ENCODE measurements at regions not wholly inside any gene's neighbourhood (a gene's known extent, or its start where the extent isn't known, plus 50 kb on each side); places are given as distances from the start of the nearest gene placed in this dataset.
A peak's percentile ranks its signal among the peaks of the same experiment; 100 is the strongest.
"Not testable (repeated sequence)": the region's sequence is repeated elsewhere in the genome, so short reads cannot be mapped to it uniquely, and the experiment has no call there.

DNA sequence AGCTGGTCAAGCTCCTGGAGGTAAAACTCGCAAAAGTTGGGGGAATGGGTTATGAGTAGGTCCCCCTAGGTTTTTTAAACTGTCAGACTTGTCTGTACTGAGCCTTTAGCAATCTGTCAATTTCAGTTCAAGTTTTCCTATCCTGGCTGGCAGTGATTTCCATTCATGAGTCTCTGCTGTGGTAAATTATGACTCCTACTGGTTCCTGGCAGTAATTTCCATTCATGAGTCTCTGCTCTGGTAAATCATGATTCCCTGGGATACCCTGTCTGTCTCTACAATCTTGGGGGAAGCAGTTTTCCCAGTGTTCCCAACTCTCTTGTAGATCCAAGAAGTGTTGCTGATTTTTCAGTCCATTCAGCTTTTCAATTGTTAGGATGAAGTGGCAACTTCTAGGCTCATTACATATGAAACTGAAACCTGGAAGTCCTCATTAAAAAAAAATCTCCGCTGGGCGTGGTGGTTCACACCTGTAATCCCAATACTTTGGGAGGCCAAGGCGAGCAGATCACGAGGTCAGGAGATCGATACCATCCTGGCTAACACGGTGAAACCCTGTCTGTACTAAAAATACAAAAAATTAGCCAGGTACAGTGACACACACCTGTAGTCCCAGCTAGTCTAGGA, 91.3 kb upstream of the GPBP1 start:
- Histone ChIP-seq H3K4me3 (ENCODE audit: low read length) (no peak overlapping the region), H3K79me2 (replicated peaks; ENCODE audit: insufficient read depth, low read length) (no peaks in the 10 kb centered on the region), H3K4me2 (ENCODE audit: low read length) (no peak overlapping the region), H3K36me3 (ENCODE audit: insufficient read depth, low read length) (no peaks in the 10 kb centered on the region), H3K27me3 (ENCODE audit: insufficient read depth, low read depth, low read length) (no peaks in the 10 kb centered on the region), H2AFZ (ENCODE audit: low read depth, low read length) (no peak overlapping the region), H3F3A (ENCODE audit: insufficient read depth, low read length, poor library complexity, severe bottlenecking) (no peaks in the 10 kb centered on the region), H3K9me3 (ENCODE audit: low read length) (no peaks in the 10 kb centered on the region), H4K20me1 (ENCODE audit: insufficient read depth) (no peaks in the 10 kb centered on the region), H3K9me2 (ENCODE audit: insufficient read depth, low read length) (no peaks in the 10 kb centered on the region), H3K27ac (ENCODE audit: low read length) (no peak overlapping the region), H3K9ac (ENCODE audit: low read length) (no peak overlapping the region)
- TF ChIP-seq TAF1 (IDR thresholded peaks at IDR 0.05; ENCODE audit: low read depth) = no peak
- peak; percentile 41 for TF ChIP-seq CTCF (IDR thresholded peaks at IDR 0.05; ENCODE audit: poor library complexity, severe bottlenecking)
- no peak for TF ChIP-seq MXI1 (conservative IDR thresholded peaks at IDR 0.05; ENCODE audit: poor library complexity, severe bottlenecking)
- TF ChIP-seq EP300 (conservative IDR thresholded peaks at IDR 0.05; ENCODE audit: poor library complexity, severe bottlenecking) = no peak
- no peak for TF ChIP-seq REST (IDR thresholded peaks at IDR 0.05; ENCODE audit: borderline replicate concordance)
- TF ChIP-seq RAD21 (conservative IDR thresholded peaks at IDR 0.05) = peak; percentile 45

DNA sequence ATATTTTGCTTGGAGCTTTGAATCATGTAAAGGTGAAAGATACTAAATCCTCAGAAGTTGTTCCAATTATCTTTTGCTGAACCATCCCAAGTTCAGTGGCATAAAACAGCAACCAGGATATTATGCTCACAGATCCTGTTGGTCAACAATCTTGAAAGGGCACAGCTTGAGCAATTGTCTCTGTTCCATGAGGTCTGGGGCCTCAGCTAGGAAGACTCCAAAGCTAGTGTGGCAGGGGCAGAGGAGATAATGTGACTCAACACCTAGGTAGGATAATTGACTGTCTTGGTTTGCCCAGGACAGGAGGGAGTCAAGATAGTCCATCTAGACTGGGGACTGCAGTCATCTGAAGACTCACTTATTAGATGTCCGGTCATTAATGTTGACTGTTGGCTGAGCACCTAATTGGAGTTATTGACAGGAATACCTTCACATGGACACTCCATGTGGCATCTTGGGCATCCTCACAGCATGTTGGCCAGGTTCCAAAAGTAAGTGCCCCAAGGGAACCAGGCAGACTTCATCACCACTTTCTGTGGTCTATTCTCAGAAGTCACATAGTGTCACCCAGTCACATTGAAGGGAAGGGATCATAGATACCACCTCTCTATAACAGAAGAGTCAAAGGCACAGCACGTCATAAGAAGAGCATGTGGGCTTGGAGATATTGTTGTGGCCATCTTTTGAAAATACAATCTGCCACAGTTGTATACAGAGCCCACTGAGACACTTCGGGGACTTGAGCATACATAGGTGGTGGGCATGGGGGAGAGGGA, 88.4 kb upstream of the GPBP1 start:
- no peaks in the 10 kb centered on the region for H3K79me2 ChIP-seq (replicated peaks; ENCODE audit: insufficient read depth, low read length)
- TF ChIP-seq EP300 (conservative IDR thresholded peaks at IDR 0.05; ENCODE audit: poor library complexity, severe bottlenecking) = no peak
- TF ChIP-seq REST (IDR thresholded peaks at IDR 0.05; ENCODE audit: borderline replicate concordance) = no peak
- no peak for TF ChIP-seq POLR2AphosphoS5 (IDR thresholded peaks at IDR 0.05)
- no peak for TF ChIP-seq SMC3 (conservative IDR thresholded peaks at IDR 0.05; ENCODE audit: poor library complexity)
- no peak for TF ChIP-seq CTCF (IDR thresholded peaks at IDR 0.05; ENCODE audit: poor library complexity, severe bottlenecking)
- no peak for TF ChIP-seq RAD21 (conservative IDR thresholded peaks at IDR 0.05)
- no peak for TF ChIP-seq MXI1 (conservative IDR thresholded peaks at IDR 0.05; ENCODE audit: poor library complexity, severe bottlenecking)
- no peak for TF ChIP-seq EZH2 (IDR thresholded peaks at IDR 0.05; ENCODE audit: borderline replicate concordance, insufficient read depth, low read length, poor library complexity, severe bottlenecking)
- no peak for TF ChIP-seq TAF1 (IDR thresholded peaks at IDR 0.05; ENCODE audit: low read depth)
- H3K4me3 ChIP-seq (ENCODE audit: low read length) = no peak overlapping the region

DNA sequence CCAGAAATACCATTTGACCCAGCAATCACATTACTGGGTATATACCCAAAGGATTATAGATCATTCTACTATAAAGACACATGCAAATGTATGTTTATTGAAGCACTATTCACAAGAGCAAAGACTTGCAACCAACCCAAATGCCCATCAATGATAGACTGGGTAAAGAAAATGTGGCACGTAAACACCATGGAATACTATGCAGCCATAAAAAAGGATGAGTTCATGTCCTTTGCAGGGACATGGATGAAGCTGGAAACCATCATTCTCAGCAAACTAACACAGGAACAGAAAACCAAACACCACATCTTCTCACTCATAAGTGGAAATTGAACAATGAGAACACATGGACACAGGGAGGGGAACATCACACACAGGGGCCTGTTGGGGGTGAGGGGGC, 85.9 kb upstream of the GPBP1 start:
- H2AFZ ChIP-seq (ENCODE audit: low read depth, low read length); H3K27me3 ChIP-seq (ENCODE audit: insufficient read depth, low read depth, low read length); H3K4me2 ChIP-seq (ENCODE audit: low read length); H3K36me3 ChIP-seq (ENCODE audit: insufficient read depth, low read length); H4K20me1 ChIP-seq (ENCODE audit: insufficient read depth); H3F3A ChIP-seq (ENCODE audit: insufficient read depth, low read length, poor library complexity, severe bottlenecking); H3K9ac ChIP-seq (ENCODE audit: low read length); H3K79me2 ChIP-seq (replicated peaks; ENCODE audit: insufficient read depth, low read length); H3K4me3 ChIP-seq (ENCODE audit: low read length); H3K9me3 ChIP-seq (ENCODE audit: low read length); H3K9me2 ChIP-seq (ENCODE audit: insufficient read depth, low read length); H3K27ac ChIP-seq (ENCODE audit: low read length): not testable (repeated sequence)

More for the DNA sequence above, 88.4 kb upstream of the GPBP1 start:
- Histone ChIP-seq H4K20me1 (ENCODE audit: insufficient read depth) (no peaks in the 10 kb centered on the region), H2AFZ (ENCODE audit: low read depth, low read length) (no peak overlapping the region), H3K9ac (ENCODE audit: low read length) (no peak overlapping the region), H3K27me3 (ENCODE audit: insufficient read depth, low read depth, low read length) (no peaks in the 10 kb centered on the region), H3K9me3 (ENCODE audit: low read length) (no peaks in the 10 kb centered on the region), H3F3A (ENCODE audit: insufficient read depth, low read length, poor library complexity, severe bottlenecking) (no peaks in the 10 kb centered on the region), H3K36me3 (ENCODE audit: insufficient read depth, low read length) (no peaks in the 10 kb centered on the region), H3K27ac (ENCODE audit: low read length) (no peak overlapping the region), H3K4me2 (ENCODE audit: low read length) (no peak overlapping the region), H3K9me2 (ENCODE audit: insufficient read depth, low read length) (no peaks in the 10 kb centered on the region)
